CMK (cell line): ENCODE measurements at regions not wholly inside any gene's neighbourhood (a gene's known extent, or its start where the extent isn't known, plus 50 kb on each side); places are given as distances from the start of the nearest gene placed in this dataset.

Source experiments
- DNase-seq: peaks from one replicate; pipeline ENCODE4 v3.0.0-alpha.2; 2010; ENCODE audit warnings: low read depth

DNA sequence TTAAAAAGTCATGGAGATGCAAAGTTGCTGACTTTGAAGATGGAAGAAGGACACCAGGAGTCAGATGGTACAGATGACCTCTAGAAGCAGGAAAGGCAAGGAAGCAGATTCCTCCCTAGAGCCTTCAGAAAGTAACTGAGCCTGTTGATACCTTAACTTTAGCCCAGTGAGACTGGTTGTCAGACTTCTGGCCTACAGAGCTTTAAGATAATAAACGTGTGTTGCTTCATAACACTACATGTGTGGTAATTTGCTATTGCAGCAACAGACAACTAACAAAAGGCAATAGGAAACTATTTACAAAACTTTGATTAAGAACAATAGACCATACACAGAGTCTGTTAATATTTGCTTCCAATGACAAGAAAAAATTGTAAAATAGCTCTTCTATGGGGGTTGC is 102.0 kb upstream of the USP38 start:
- no peak for DNase-seq

DNA sequence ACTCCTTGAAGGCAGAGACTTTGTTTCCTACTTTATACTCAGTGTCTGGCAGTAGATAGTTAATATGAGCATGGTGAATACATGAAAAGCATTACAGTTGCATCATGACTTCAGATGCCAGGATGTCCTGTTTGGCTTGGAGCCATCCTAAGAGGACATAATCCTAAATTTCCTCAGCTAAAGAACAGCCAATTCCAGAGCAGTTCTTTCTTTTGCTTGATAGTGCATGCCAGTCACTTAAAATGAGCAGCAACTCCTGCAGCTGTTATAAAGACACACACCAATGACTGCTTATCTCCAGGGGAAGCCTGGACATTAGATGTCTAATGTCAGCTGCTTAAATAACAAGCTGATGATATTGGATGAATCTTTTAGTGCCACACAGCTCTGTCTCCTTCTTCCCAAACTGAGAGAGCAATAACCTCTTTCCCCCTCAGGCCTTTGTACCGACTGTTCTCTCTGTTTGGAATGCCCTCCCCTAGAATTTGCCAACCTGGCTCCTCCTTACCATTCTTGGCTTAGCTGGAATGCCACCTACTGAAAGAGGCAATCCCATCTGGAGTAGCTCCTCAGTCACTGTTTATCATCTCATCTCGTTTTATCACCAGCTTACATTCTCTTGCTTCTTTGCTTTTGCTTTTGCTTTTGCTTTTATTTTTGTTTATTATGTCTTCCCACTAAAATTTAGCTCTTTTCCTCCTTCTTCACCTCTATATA is 100.8 kb upstream of the USP38 start:
- no peak for DNase-seq

- DNase-seq, result no peak
Observed at GRCh38 chr4:143084566-143084965, 100.2 kb upstream of the USP38 start.

DNA sequence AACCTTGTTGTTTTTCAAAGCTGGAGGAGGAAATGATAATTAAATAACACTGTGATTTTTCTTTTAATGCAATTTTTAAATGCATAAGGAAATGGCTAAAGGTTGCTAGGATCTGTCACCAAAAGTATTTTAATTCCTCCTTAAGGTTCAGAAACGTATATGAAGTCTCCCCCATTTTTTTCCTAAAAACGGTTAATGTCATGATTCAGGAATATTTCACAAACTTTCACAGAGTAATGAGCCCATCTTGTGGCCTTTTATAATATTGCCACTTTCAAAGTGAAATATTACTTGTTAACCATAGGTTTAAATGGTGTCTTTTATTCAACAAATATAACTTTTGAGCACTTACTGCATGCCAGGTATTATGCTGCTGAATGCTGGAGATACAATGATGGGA is 99.5 kb upstream of the USP38 start:
- no peak for DNase-seq

- no peak for DNase-seq
Observed at GRCh38 chr4:143085659-143086058, 99.1 kb upstream of the USP38 start.

GRCh38 chr4:143089291-143089690 is 95.4 kb upstream of the USP38 start:
- no peak for DNase-seq

GRCh38 chr4:143089847-143090246 is 94.9 kb upstream of the USP38 start:
- DNase-seq, result no peak

- no peak for DNase-seq
Observed at GRCh38 chr4:143091862-143092261, 92.9 kb upstream of the USP38 start.

GRCh38 chr4:143095447-143095846 is 89.3 kb upstream of the USP38 start:
- peak; percentile 53 for DNase-seq

- DNase-seq, result peak; percentile 26
Observed at GRCh38 chr4:143097751-143098150, 87.0 kb upstream of the USP38 start.

- DNase-seq, result no peak
Observed at GRCh38 chr4:143099693-143100092, 85.0 kb upstream of the USP38 start.

DNA sequence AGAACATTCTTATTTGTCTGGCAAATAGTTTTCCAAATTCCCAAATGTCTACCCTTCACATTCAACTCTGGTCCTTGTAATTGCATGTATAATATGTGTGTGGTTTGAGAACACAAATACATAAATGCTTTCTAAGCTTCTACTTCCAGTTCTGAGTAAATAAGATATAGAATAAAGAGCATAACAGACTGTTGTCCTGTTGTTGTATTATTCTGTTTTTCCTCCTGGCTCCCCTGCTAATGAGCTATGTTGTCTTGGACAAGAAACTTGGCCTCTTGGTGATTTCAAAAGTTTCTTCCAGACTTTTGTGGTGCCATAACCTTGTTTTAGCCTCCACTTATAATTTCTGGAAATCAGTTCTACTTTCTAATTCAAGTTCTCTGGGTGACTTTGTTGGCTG is 75.3 kb upstream of the USP38 start:
- no peak for DNase-seq

DNA sequence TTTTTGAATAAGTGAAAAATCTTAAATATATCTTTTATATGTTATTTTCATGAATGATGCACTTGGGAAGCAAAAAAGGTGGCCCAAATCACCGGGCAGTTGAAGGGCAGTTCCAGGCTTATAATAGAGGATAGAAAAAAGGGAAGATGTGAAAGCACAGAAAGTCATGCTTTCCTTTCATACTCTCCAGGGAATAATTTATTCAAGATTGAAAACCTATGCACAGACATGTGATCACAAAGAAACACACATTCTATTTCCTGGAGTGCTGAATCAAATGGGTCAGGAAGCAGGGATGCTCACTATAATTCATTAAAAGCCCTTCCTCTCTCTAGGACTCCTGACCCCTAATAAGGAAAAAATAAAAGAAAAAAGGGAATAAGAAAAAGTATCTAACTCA is 66.1 kb upstream of the USP38 start:
- no peak for DNase-seq

GRCh38 chr4:143127621-143128020 is 57.1 kb upstream of the USP38 start:
- no peak for DNase-seq

DNA sequence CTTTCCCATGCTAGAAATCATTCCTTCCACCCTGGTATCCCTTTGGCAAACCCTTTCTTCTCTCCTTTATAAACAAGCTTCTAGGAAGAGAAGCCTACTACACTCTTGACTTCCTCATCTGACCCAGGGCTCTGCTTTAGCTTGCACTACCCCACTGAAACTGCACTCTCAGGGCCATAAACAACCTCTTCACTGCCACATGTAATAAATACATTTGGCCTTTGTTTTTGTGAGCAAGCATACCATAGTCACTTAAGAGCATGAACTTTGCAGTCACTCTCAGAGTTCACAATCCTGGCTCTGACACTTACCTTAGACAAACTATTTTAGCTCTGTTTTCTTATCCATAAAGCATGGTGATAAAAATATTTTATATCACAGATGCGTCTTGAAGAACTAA is 50.7 kb upstream of the USP38 start:
- DNase-seq, result no peak
